Retinal pigment epithelial cell (primary cell): ENCODE measurements at regions not wholly inside any gene's neighbourhood (a gene's known extent, or its start where the extent isn't known, plus 50 kb on each side); places are given as distances from the start of the nearest gene placed in this dataset.

Experiments used
- DNase-seq: peaks from one replicate; pipeline ENCODE4 v3.0.0-alpha.2; 2010; ENCODE audit warnings: low read depth
- H3K4me3 ChIP-seq: 2 replicates; pipeline ENCODE4 v1.5.1; 2011; ENCODE audit warnings: mild to moderate bottlenecking, low read length, control low read depth, moderate library complexity
- TF ChIP-seq, protein P1 (sequence below): conservative IDR thresholded peaks from 2 replicates; pipeline ENCODE4 v1.5.1; 2011; ENCODE audit warnings: low read depth, low read length, control low read depth, inconsistent platforms

DNA sequence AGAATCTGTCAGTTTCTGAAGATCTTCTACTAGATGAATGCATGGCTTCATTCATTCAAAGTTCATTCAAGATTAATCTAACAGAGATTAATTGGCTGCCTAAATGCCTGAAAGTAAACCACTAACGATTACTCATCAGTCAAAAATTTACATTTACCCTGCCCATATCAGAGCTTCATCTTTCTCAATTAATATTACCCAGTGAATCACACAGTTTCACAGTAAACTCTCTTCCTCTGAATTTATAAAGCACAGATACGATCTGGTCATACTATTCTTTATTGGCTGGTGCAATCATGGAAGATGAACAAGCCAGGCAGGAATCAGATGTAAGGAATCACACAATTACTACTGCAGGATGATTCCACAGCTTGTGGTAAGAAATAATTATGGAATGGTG lies 377.7 kb downstream of the SLC16A7 start:
- no peak overlapping the region for H3K4me3 ChIP-seq
- peak; percentile 76 for DNase-seq
- TF ChIP-seq, protein P1, sequence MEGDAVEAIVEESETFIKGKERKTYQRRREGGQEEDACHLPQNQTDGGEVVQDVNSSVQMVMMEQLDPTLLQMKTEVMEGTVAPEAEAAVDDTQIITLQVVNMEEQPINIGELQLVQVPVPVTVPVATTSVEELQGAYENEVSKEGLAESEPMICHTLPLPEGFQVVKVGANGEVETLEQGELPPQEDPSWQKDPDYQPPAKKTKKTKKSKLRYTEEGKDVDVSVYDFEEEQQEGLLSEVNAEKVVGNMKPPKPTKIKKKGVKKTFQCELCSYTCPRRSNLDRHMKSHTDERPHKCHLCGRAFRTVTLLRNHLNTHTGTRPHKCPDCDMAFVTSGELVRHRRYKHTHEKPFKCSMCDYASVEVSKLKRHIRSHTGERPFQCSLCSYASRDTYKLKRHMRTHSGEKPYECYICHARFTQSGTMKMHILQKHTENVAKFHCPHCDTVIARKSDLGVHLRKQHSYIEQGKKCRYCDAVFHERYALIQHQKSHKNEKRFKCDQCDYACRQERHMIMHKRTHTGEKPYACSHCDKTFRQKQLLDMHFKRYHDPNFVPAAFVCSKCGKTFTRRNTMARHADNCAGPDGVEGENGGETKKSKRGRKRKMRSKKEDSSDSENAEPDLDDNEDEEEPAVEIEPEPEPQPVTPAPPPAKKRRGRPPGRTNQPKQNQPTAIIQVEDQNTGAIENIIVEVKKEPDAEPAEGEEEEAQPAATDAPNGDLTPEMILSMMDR: no peak

DNA sequence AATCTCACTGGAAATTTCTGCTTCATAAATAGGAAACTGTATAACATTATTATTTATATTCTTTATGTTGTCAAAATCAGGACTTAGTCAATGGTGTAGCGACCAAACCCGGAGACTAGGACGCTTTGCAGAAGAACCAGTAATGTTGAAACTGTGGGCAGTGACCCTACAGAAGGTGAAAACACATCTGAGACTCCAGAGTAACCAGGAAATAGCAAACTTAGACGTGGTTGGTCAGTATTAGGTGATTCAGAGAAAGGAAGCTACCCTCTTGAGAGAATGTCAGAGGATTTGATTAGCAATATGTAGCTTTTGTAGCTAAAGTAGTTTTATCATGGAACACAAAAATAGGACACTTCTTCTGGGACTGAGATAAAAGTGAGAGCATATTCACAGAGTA lies 381.9 kb downstream of the SLC16A7 start:
- TF ChIP-seq, protein P1: no peak

GRCh38 chr12:59980476-59980875 lies 384.6 kb downstream of the SLC16A7 start:
- no peak for DNase-seq
- no peak overlapping the region for H3K4me3 ChIP-seq
- TF ChIP-seq, protein P1: no peak

More for the DNA sequence above, 381.9 kb downstream of the SLC16A7 start:
- DNase-seq: no peak
- H3K4me3 ChIP-seq: no peak overlapping the region

DNA sequence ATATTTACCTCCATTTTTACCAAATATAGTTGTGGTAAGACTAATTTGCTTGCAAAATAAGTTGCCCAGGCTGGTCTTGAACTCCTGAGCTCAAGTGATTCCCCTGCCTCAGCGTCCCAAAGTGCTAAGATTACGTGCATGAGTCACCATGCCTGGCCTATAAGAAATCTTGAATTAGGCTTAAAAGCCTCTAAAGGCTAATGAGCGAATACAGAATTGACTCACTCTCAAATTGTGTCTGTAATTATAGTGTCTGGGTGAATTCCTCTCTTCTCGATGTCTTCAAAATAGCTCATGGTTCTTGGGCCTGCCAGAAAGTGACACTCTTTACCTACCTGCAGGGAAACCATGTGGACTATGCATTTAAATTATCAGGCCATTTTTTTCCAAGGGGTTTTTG lies 403.5 kb downstream of the SLC16A7 start:
- no peak overlapping the region for H3K4me3 ChIP-seq
- TF ChIP-seq, protein P1: no peak
- DNase-seq: no peak

DNA sequence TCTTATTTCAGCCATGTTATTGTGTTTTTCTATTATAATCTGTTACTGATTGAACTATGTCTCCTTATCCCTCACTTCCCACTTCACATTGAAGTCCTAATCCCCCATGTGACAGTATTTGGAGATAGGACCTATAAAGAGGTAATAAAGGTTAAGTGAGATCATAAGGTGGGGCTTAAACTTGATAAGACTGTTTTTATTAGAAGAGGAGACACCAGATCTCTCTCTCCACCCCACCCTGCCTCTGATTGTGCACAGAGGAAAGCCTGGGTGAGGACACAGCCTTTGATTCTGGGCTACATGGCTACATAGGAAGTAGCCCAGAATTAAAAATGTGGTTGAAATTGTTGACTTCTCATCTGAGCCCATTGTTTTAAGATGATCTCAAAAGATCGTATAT lies 414.7 kb downstream of the SLC16A7 start:
- TF ChIP-seq, protein P1: no peak
- no peak for DNase-seq
- no peak overlapping the region for H3K4me3 ChIP-seq

DNA sequence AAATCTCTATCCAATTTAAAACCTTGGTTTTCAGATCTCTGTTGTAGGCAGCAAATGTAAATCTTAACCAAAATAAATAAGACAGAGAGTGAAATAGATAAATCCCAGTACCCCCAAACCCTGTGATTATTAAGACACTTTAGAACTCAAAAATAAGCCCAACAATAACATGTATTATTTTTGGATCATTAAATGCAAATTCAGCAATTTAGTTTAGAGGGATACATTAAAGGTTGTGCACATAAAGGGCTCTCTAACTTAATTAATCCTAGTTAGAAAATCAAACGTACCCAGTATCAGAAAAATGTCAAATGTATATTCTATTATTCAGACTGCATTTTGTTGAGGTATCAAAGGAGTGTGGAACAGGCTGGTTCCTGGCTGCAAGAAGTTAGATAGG lies 416.8 kb downstream of the SLC16A7 start:
- no peak for DNase-seq
- TF ChIP-seq, protein P1: no peak
- no peak overlapping the region for H3K4me3 ChIP-seq

GRCh38 chr12:60014436-60014835 lies 418.6 kb downstream of the SLC16A7 start:
- H3K4me3 ChIP-seq: no peak overlapping the region
- TF ChIP-seq, protein P1: no peak
- no peak for DNase-seq
